Smooth muscle cell (in vitro differentiated cells): ENCODE measurements at regions not wholly inside any gene's neighbourhood (a gene's known extent, or its start where the extent isn't known, plus 50 kb on each side); places are given as distances from the start of the nearest gene placed in this dataset.

Source experiments
- DNase-seq: peaks from one replicate; lab custom pipeline; 2025; ENCODE audit not compliant: unreplicated experiment; lab: John Stamatoyannopoulos, UW
- H2AFZ ChIP-seq: fragments of 200-600 bp; sonication (generic); 2 replicates; pipeline ENCODE4 v1.6.0; 2016; ENCODE audit warnings: antibody characterized with exemption, low read depth, mild to moderate bottlenecking
- H3F3A ChIP-seq: fragments of 200-600 bp; sonication (generic); 2 replicates; pipeline ENCODE4 v1.6.0; 2017; ENCODE audit warnings: antibody characterized with exemption, low read depth
- H3K27ac ChIP-seq: fragments of 200-600 bp; sonication (generic); 2 replicates; pipeline ENCODE4 v1.5.1; 2016; ENCODE audit warnings: low read depth, mild to moderate bottlenecking
- H3K27me3 ChIP-seq: fragments of 200-600 bp; sonication (generic); 2 replicates; pipeline ENCODE4 v1.6.1; 2016; ENCODE audit warnings: low read depth, mild to moderate bottlenecking
- H3K36me3 ChIP-seq: fragments of 200-600 bp; sonication (generic); 2 replicates; pipeline ENCODE4 v1.5.1; 2016; ENCODE audit warnings: low read depth
- H3K4me1 ChIP-seq: fragments of 200-600 bp; sonication (generic); 2 replicates; pipeline ENCODE4 v1.5.1; 2016; ENCODE audit warnings: low read depth
- H3K4me2 ChIP-seq: fragments of 200-600 bp; sonication (generic); 2 replicates; pipeline ENCODE4 v1.6.0; 2016; ENCODE audit warnings: mild to moderate bottlenecking
- H3K4me3 ChIP-seq: fragments of 200-600 bp; sonication (generic); 2 replicates; pipeline ENCODE4 v1.5.1; 2016; ENCODE audit warnings: mild to moderate bottlenecking
- H3K79me2 ChIP-seq: fragments of 200-600 bp; sonication (generic); 2 replicates; pipeline ENCODE4 v1.6.0; 2016; ENCODE audit warnings: low read depth, mild to moderate bottlenecking
- H3K9ac ChIP-seq: fragments of 200-600 bp; sonication (generic); 2 replicates; pipeline ENCODE4 v1.6.0; 2016; ENCODE audit warnings: low read depth
- H3K9me3 ChIP-seq: fragments of 200-600 bp; sonication (generic); replicated peaks from 2 replicates; pipeline ENCODE4 v1.5.1; 2016; ENCODE audit warnings: low read depth
- H4K20me1 ChIP-seq: fragments of 200-600 bp; sonication (generic); 2 replicates; pipeline ENCODE4 v1.6.0; 2016; ENCODE audit warnings: low read depth
- WGBS: methylation state at CpG from one replicate; pipeline ENCODE4 v1.1.7; 2016; ENCODE audit warnings: low lambda C conversion rate; 5-methylcytosine and 5-hydroxymethylcytosine counted together
- TF ChIP-seq, protein P1 (sequence below): fragments of 200-600 bp; sonication (generic); IDR thresholded peaks from 2 replicates; pipeline ENCODE4 v1.5.1; 2017; ENCODE audit warnings: borderline replicate concordance, mild to moderate bottlenecking, antibody characterized with exemption; ENCODE audit not compliant: insufficient read depth, poor library complexity, severe bottlenecking

DNA sequence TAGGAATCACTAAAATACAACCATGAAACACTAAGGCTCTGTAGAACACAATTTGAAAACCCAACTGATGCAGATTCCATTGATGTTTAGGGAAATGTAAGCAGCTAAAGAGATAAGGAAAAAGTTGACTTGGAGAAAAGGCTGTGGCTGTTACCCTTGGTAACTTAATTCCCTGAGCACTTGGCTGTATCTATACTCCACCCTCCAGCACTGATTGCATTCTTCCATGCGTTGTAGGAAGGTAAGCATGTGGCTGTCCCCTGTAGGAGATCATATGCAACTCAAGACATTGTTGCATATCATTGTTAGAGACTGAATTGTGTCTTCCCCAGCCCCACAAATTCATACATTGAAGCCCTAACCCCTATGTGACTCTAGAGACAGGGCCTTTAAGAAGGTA, 184.5 kb downstream of the CEMIP2 start:
- Histone ChIP-seq H3K4me1 (no peaks in the 10 kb centered on the region), H3F3A (no peaks in the 10 kb centered on the region), H4K20me1 (no peaks in the 10 kb centered on the region), H3K9me3 (no peaks in the 10 kb centered on the region), H3K9ac (no peak overlapping the region), H3K27ac (no peak overlapping the region), H3K36me3 (no peaks in the 10 kb centered on the region), H3K4me2 (no peak overlapping the region), H3K27me3 (no peaks in the 10 kb centered on the region), H3K4me3 (no peak overlapping the region), H2AFZ (no peak overlapping the region), H3K79me2 (no peaks in the 10 kb centered on the region)
- no peak for DNase-seq
- TF ChIP-seq, protein P1, sequence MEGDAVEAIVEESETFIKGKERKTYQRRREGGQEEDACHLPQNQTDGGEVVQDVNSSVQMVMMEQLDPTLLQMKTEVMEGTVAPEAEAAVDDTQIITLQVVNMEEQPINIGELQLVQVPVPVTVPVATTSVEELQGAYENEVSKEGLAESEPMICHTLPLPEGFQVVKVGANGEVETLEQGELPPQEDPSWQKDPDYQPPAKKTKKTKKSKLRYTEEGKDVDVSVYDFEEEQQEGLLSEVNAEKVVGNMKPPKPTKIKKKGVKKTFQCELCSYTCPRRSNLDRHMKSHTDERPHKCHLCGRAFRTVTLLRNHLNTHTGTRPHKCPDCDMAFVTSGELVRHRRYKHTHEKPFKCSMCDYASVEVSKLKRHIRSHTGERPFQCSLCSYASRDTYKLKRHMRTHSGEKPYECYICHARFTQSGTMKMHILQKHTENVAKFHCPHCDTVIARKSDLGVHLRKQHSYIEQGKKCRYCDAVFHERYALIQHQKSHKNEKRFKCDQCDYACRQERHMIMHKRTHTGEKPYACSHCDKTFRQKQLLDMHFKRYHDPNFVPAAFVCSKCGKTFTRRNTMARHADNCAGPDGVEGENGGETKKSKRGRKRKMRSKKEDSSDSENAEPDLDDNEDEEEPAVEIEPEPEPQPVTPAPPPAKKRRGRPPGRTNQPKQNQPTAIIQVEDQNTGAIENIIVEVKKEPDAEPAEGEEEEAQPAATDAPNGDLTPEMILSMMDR: no peak
- 15% methylated on average over 1 of the region's 1 CpG for WGBS

DNA sequence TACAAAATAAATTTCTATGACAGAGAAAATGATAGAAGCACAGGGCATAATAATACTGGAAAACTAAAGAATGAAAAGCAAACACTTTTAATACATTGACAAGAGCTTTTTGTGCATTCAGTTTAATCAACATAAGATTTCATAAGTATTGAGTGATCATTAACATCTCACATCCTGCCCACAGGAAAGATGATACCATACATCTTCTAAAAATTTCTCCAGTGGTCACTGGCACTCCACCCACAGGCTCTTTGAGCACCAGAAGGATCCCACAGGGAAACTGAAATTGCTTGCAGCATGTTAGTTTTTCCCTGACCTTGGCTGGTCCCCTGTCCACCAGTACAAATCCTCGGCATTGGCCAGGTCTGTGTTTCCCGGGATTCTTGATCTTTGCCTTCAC, 186.0 kb downstream of the CEMIP2 start:
- Histone ChIP-seq H4K20me1 (no peaks in the 10 kb centered on the region), H3K4me3 (no peak overlapping the region)

DNA sequence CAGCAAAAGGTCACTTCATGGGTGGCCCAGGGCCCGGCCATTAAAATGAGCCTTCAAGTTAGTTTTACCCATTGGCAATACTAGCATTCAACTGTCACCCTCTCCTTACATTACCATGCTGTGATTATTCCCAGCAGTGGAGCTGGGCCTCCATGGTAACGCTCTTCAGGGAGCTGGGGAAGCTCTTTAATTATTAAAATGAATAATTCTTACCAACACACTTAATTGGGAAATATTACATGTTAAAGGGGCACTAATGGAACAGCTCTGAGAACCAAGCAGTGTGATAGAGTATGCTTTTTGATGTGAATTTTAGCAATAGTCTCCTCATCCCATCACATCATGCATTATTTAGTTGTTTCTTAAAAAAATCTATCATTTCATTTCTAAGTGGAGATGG, 187.2 kb downstream of the CEMIP2 start:
- H3F3A ChIP-seq: no peaks in the 10 kb centered on the region
- H4K20me1 ChIP-seq: no peaks in the 10 kb centered on the region
- no peak overlapping the region for H3K4me2 ChIP-seq
- no peaks in the 10 kb centered on the region for H3K36me3 ChIP-seq
- H3K79me2 ChIP-seq: no peaks in the 10 kb centered on the region
- H3K27me3 ChIP-seq: no peaks in the 10 kb centered on the region
- TF ChIP-seq, protein P1: no peak
- no peaks in the 10 kb centered on the region for H3K4me1 ChIP-seq
- H3K27ac ChIP-seq: no peak overlapping the region
- 88% methylated on average over 2 of the region's 2 CpGs for WGBS
- no peak for DNase-seq
- no peak overlapping the region for H3K4me3 ChIP-seq
- H3K9me3 ChIP-seq: no peaks in the 10 kb centered on the region
- H2AFZ ChIP-seq: no peak overlapping the region
- H3K9ac ChIP-seq: no peak overlapping the region

More for the DNA sequence above, 186.0 kb downstream of the CEMIP2 start:
- WGBS: 38% methylated on average over 2 of the region's 2 CpGs
- peak overlapping the region; percentile 37 for H3K4me2 ChIP-seq
- no peaks in the 10 kb centered on the region for H3K9me3 ChIP-seq
- no peaks in the 10 kb centered on the region for H3K4me1 ChIP-seq
- H3K36me3 ChIP-seq: no peaks in the 10 kb centered on the region
- no peak overlapping the region for H3K9ac ChIP-seq
- H3K27me3 ChIP-seq: no peaks in the 10 kb centered on the region
- no peaks in the 10 kb centered on the region for H3F3A ChIP-seq
- peak overlapping the region; percentile 31 for H2AFZ ChIP-seq
- DNase-seq: no peak
- peak overlapping the region; percentile 30 for H3K27ac ChIP-seq
- no peaks in the 10 kb centered on the region for H3K79me2 ChIP-seq
- TF ChIP-seq, protein P1: no peak

DNA sequence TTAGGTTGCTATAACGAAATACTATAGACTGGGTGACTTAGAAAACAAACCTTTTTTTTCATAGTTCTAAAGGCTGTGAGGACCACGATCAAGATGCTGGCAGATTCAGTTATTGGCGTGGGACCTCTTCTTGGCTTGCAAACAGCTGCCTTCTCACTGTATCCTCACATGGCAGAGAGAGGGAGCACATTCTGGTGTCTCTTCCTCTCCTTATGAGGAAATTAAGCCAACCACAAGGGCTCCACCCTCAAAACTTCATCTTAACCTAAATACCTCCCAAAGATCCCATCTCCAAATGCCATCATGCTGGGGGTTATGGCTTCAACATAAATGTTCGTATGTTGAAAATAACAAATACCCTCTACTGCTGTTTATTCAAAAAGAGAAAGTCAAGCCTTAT, 197.1 kb downstream of the CEMIP2 start:
- H3K9ac ChIP-seq: no peak overlapping the region
- H3K4me3 ChIP-seq: no peak overlapping the region
- TF ChIP-seq, protein P1: no peak
- H3F3A ChIP-seq: no peaks in the 10 kb centered on the region
- WGBS: over 99% methylated on average over 4 of the region's 4 CpGs
- no peaks in the 10 kb centered on the region for H3K4me1 ChIP-seq
- no peaks in the 10 kb centered on the region for H4K20me1 ChIP-seq
- no peaks in the 10 kb centered on the region for H3K36me3 ChIP-seq
- no peak overlapping the region for H2AFZ ChIP-seq
- DNase-seq: no peak
- no peak overlapping the region for H3K4me2 ChIP-seq
- no peak overlapping the region for H3K27ac ChIP-seq
- H3K9me3 ChIP-seq: no peaks in the 10 kb centered on the region
- no peaks in the 10 kb centered on the region for H3K27me3 ChIP-seq
- no peaks in the 10 kb centered on the region for H3K79me2 ChIP-seq
